ENCODE measurements at regions not wholly inside any gene's neighbourhood (a gene's known extent, or its start where the extent isn't known, plus 50 kb on each side); places are given as distances from the start of the nearest gene placed in this dataset.

- no peaks in the 10 kb centered on the region for H3K4me1 Mint-ChIP-seq
- DNase-seq (no peak), ATAC-seq (ENCODE audit: low read depth) (no peak)
- H3K9me3 Mint-ChIP-seq: peaks cover 19% of the 10 kb centered on the region
- intact Hi-C loops (cut with micrococcal nuclease): no loop called here
- POLR2A ChIA-PET: no interaction called here
- H3K27ac Mint-ChIP-seq: no peak overlapping the region
- no peak for TF ChIP-seq CTCF (IDR thresholded peaks at IDR 0.05)
- H3K4me3 Mint-ChIP-seq: no peak overlapping the region
- no peaks in the 10 kb centered on the region for H3K27me3 Mint-ChIP-seq
- no peaks in the 10 kb centered on the region for H3K36me3 Mint-ChIP-seq (ENCODE audit: low read depth)
- CTCF ChIA-PET: no interaction called here
Measured at GRCh38 chr13:85544756-85545155, 254.5 kb downstream of the SLITRK6 start.

- DNase-seq (no peak), ATAC-seq (ENCODE audit: low read depth) (no peak)
- H3K9me3 Mint-ChIP-seq: peaks cover 14% of the 10 kb centered on the region
- ChIA-PET POLR2A (no interaction called here), CTCF (no interaction called here)
- intact Hi-C loops (cut with micrococcal nuclease): no loop called here
- TF ChIP-seq CTCF (IDR thresholded peaks at IDR 0.05): no peak
- H3K4me1 Mint-ChIP-seq: no peaks in the 10 kb centered on the region
- H3K4me3 Mint-ChIP-seq: no peak overlapping the region
- no peak overlapping the region for H3K27ac Mint-ChIP-seq
- no peaks in the 10 kb centered on the region for H3K36me3 Mint-ChIP-seq (ENCODE audit: low read depth)
- H3K27me3 Mint-ChIP-seq: no peaks in the 10 kb centered on the region
Measured at GRCh38 chr13:85543144-85543543, 256.1 kb downstream of the SLITRK6 start.

GRCh38 chr13:85541476-85541875 lies 257.7 kb downstream of the SLITRK6 start:
- H3K27ac Mint-ChIP-seq: no peak overlapping the region
- no peak for DNase-seq
- no peaks in the 10 kb centered on the region for H3K27me3 Mint-ChIP-seq
- H3K36me3 Mint-ChIP-seq (ENCODE audit: low read depth): no peaks in the 10 kb centered on the region
- ATAC-seq (ENCODE audit: low read depth): no peak
- H3K9me3 Mint-ChIP-seq: peaks cover 11% of the 10 kb centered on the region
- no peak overlapping the region for H3K4me3 Mint-ChIP-seq
- CTCF ChIA-PET: no interaction called here
- TF ChIP-seq CTCF (IDR thresholded peaks at IDR 0.05): no peak
- no peaks in the 10 kb centered on the region for H3K4me1 Mint-ChIP-seq
- intact Hi-C loops (cut with micrococcal nuclease): no loop called here
- POLR2A ChIA-PET: no interaction called here

GRCh38 chr13:85538957-85539356 lies 260.3 kb downstream of the SLITRK6 start:
- H3K27me3 Mint-ChIP-seq: no peaks in the 10 kb centered on the region
- no peak overlapping the region for H3K4me3 Mint-ChIP-seq
- DNase-seq (no peak), ATAC-seq (ENCODE audit: low read depth) (no peak)
- no peak overlapping the region for H3K27ac Mint-ChIP-seq
- peaks cover 6% of the 10 kb centered on the region for H3K9me3 Mint-ChIP-seq
- H3K36me3 Mint-ChIP-seq (ENCODE audit: low read depth): no peaks in the 10 kb centered on the region
- ChIA-PET POLR2A (no interaction called here), CTCF (no interaction called here)
- no peaks in the 10 kb centered on the region for H3K4me1 Mint-ChIP-seq
- no peak for TF ChIP-seq CTCF (IDR thresholded peaks at IDR 0.05)
- intact Hi-C loops (cut with micrococcal nuclease): no loop called here

GRCh38 chr13:85537601-85538000 lies 261.6 kb downstream of the SLITRK6 start:
- ChIA-PET POLR2A (no interaction called here), CTCF (no interaction called here)
- ATAC-seq (ENCODE audit: low read depth): no peak

More at GRCh38 chr13:85537601-85538000, 261.6 kb downstream of the SLITRK6 start:
- no peak for TF ChIP-seq CTCF (IDR thresholded peaks at IDR 0.05)
- no peaks in the 10 kb centered on the region for H3K4me1 Mint-ChIP-seq
- H3K9me3 Mint-ChIP-seq: peaks cover 6% of the 10 kb centered on the region
- H3K27ac Mint-ChIP-seq: no peak overlapping the region
- intact Hi-C loops (cut with micrococcal nuclease): no loop called here
- no peak for DNase-seq
- H3K27me3 Mint-ChIP-seq: no peaks in the 10 kb centered on the region
- H3K36me3 Mint-ChIP-seq (ENCODE audit: low read depth): no peaks in the 10 kb centered on the region
- H3K4me3 Mint-ChIP-seq: no peak overlapping the region

Data from activated B cell treated with CpG ODN at 0.5 μM for 24 hours (primary cell).